ENCODE measurements at regions not wholly inside any gene's neighbourhood (a gene's known extent, or its start where the extent isn't known, plus 50 kb on each side); places are given as distances from the start of the nearest gene placed in this dataset.
"Not testable (repeated sequence)": the region's sequence is repeated elsewhere in the genome, so short reads cannot be mapped to it uniquely, and the experiment has no call there.

DNA sequence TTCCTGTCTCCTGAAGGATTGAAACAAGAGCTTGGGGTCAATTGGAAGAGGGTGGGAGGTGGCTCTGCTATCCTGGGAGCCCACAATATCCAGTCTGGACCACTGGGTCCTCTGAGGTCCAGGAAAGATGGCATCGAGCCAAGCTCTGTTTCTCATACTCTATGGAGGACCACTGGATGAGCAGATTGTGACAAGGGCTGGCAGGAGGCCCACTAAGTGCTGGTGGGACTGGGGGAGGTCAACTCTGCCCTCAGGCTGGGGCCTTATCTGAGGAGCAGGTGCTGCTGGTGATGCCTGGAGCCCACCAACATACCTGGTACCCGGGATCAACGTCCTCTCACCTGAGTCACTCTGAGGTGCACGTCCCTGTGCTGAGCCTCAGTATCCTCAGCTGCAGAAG lies 142.4 kb downstream of the NDUFA10 start:
- no peak for DNase-seq (ENCODE audit: low read depth)

DNA sequence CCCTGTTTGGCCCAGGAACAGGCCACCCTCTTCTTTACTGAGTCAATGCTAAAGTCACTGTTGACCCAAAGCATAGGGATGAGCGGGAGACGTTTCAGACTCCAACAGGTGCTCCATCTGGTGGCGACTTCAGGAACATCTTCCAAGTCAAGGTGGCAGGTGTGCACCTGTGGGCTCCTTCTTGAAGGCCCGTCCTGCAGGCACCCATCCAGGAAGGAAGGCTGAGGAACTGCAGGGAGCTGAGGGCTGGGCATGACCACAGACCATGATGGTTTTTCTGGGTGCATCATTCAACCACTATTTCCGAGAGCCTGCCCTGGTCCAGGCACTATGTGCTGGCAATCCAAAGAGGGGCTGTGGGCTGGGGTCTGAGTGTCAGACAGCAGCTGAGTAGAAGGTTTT lies 142.8 kb downstream of the NDUFA10 start:
- no peak for DNase-seq (ENCODE audit: low read depth)

- DNase-seq (ENCODE audit: low read depth) = no peak
These were observed 143.4 kb downstream of the NDUFA10 start for GRCh38 chr2:239881561-239882320.

GRCh38 chr2:239881031-239881471 lies 144.1 kb downstream of the NDUFA10 start:
- DNase-seq (ENCODE audit: low read depth) = no peak

DNA sequence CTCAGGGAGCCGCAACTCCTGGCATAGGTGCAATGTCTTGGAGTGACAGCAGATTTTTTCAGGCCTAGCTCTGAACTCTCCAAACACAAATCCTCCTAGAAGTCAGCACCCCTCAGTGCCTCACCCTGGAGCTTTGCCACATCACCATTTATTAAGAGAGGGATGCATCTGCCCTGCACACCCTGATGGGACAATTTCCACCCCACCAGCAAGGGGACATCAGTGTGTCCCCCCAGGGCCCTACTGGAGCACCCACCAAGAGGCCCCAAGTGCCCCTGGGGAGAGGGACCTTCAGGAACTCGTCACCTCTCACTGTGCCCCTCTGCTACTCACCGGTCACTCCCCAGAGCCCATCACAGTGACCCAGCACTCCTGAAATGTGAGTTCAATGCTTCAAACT lies 144.7 kb downstream of the NDUFA10 start:
- DNase-seq (ENCODE audit: low read depth) = no peak

DNA sequence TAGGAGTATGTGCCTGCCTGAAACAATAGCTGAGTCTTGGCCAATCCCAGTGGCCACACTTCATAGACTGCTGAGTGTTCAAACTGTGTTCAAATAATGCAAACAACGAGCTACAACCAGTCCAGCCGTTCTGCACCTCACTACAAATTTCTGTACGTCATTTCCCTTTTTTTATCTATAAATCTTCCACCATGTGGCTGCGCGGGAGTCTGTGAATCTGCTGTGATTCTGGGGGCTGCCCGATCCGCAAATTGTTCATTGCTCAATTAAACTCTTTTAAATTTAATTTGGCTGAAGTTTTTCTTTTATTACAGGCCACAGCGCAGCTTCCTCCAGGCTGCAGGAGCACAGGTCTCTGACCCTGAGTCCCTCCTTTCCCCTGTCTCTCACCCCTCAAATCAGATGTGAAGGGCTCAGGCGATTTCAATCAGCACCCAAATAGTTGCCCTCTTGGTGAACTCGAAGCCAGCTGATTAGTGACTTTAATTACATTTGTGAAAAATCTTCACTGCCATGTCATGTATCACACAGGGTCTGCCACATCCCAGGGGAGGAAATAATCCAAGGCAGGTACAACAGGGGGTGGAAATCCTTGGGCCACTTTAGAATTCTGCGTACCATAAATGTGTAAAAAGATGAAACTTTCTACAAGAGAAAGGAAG lies 145.6 kb downstream of the NDUFA10 start:
- no peak for DNase-seq (ENCODE audit: low read depth)

DNA sequence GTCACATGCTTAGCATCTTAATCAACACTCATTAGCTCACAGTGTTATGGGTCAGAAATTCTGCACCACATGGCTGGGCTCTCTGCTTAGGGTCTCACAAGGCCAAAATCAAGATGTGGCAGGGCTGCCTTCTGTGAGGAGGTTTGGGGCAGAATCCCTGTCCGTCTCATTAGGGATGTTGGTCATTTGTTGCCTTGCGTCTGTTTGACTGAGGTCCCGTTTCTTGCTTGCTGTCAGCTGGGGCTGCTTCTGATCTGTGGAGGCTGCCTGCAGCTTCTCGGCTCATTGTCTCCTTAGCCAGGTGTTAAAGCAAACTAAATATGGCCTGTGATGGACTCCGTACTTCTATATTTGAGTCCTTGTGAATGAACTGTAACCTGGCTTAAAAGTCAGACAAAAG lies 146.5 kb downstream of the NDUFA10 start:
- DNase-seq (ENCODE audit: low read depth) = no peak

DNA sequence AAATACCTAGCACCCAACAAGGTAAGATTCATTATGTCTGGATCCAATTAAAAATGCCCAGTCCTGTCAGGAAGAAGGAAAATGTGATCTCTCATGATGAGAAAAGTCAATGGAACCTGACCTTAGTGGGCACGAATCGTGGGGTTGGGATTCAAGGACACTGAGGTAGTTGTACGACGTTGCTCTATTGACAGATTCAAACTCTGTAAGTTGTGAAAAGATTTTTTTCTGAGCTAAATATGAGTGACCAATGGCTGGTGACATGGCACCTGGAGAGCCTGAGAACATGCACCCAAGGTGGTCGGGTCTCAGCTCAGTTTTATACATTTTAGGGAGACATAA lies 148.2 kb downstream of the NDUFA10 start:
- no peak for DNase-seq (ENCODE audit: low read depth)

DNA sequence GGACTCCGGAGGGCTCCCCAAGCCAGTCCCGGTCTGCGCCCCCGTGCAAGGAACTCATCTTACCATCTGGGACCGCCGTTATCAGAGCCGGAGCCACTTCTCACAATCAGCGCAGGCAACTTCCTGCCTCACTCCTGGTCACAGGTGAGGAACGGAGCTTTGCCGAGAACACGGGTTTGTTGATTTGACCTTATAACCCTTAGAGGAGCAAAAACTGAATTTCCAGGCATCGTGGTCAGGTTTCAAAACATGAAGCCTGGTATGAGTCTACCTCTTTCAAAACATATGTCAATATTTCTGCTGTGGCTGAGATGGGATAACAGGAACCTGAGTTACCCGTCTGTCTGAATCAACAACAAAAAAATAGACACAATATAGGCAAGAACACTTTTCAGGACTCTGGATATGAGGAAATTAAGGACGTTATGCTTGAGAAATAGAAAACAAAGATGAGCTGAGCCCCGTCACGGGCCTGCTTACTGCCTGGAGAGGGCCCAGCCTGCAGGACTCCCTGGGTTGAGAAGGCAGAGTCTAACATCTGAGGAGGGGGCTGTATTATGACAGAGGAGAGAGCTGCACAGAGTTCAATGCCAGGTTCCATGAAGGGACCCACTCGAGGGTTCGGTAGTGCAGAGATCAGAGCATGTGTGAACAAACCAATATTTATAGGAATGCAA lies 148.7 kb downstream of the NDUFA10 start:
- no peak for DNase-seq (ENCODE audit: low read depth)

DNA sequence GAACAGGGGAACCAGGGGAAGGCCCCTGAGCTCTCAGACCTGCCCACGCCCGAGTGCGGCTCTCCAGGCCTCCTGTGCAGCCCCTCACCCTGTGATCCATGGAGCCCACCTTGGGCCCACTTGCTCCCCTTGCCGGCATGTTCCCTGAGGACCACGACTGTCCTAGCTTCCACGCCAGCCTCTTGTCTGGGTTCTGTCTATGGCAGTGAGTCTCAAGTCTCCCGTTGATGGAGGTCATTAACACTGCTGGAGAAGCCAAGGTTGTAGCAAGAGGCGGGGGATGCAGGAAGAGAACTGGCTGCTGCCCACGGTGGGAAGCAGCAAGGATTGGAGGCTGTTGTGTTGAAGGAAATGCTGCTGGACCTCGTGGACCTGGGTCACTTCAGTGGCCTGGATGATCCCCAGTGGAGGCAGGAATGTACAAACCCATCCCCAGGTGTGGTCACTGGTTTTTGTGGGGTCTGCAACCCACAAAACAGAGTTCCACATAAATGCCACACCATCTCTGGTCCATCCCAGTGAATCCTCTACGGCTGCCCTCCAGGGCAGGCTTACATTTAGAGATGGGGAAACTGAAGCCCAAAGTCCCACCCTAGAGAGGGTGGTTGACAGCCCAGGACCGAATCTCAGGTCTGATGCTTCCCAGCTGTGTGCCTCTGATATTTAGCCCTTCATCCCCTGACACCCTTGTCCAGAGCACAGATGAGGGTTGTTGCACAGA lies 150.3 kb downstream of the NDUFA10 start:
- DNase-seq (ENCODE audit: low read depth) = no peak

DNA sequence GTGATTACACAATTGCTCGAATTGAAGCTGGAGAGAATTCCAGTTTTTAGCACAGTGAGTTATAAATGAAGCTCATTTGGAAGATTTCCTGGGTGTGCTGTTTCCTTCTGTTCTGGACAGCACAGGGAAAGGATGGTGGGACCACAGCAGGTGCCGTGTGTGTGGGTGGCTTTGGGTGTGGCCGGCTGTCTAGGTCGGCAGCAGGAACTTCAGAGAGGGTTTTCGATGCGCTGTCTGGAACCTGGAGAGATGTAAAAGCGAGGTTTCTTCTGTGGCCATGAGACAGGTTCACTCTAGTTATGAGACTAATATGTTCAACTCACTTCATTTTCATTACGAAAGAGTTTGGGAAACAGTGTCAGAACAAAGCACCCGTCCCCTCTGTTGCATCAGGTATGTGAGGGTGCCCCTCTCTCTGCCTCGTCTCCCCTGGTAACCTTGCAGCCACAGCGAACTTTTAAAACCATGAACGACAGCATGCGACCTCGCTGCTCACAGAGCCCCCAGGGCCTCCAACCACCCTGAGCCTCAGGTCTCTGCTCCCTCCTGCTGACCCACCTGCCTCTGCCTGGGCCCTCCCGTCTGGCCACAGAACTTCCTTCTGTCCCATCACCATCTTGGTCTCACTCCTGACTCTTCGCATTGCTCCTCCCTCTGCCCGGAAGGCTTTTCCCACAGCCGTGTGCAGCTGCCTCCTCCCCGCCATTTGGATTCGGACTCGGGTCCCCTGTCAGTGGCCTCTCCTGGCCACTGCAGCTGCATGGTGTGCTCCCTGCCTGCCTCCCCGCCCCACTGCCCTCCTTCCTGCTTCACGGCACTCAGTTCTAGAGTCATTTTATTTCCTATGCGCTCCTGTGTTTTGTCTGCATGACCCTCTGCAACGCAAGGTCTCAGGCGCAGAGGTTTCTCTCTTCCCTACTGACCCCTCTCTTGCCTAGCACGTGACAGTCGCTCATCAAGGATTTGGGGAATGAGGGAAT lies 151.2 kb downstream of the NDUFA10 start:
- DNase-seq (ENCODE audit: low read depth) = no peak

DNA sequence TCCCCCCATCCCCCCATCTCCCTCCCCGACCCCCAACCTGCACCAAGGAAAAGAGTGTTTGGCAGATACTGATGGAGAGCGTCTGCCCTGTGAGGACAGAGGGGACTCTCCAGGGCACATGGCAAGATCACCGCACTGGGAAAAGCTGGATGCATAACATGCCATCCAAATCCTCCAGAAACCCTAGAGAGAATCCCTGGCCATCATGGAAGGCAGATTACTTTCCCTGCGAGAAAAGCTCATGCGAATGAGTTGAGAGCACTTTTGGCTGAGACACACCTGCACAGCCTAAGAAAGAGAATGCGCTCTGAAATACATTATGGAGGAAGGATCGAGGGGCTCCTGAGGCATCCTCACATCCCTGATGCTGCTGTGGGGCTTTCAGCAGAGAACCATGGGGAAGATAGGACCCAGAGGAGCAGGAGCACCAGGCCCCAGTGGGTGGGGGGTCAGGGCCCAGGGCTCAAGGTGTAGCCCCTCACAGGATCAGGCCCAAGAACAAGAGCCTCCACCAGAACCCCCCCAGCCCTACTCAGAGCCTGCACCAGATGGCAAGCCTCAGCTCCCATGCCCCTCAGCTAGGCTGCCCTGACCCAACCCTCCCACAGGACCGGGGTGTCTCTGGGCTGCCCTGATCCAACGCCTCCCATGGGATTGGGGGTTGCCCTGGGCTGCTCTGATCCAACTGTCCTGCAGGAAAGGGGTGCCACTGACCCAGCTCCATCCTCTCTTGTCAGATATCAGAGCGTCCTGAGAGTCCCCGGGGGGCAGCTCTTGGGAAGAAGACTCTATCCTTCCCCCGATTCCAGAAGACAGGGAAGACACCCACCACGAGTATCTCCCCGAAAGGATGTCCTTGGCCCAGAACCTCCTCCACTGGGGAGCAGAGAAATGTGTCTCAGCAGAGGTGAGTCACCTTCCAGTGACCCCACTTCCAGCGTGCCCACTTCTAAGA lies 153.4 kb downstream of the NDUFA10 start:
- DNase-seq (ENCODE audit: low read depth) = no peak

- no peak for DNase-seq (ENCODE audit: low read depth)
These were observed 154.3 kb downstream of the NDUFA10 start for GRCh38 chr2:239870863-239871262.

GRCh38 chr2:239870276-239870675 lies 154.9 kb downstream of the NDUFA10 start:
- no peak for DNase-seq (ENCODE audit: low read depth)

DNA sequence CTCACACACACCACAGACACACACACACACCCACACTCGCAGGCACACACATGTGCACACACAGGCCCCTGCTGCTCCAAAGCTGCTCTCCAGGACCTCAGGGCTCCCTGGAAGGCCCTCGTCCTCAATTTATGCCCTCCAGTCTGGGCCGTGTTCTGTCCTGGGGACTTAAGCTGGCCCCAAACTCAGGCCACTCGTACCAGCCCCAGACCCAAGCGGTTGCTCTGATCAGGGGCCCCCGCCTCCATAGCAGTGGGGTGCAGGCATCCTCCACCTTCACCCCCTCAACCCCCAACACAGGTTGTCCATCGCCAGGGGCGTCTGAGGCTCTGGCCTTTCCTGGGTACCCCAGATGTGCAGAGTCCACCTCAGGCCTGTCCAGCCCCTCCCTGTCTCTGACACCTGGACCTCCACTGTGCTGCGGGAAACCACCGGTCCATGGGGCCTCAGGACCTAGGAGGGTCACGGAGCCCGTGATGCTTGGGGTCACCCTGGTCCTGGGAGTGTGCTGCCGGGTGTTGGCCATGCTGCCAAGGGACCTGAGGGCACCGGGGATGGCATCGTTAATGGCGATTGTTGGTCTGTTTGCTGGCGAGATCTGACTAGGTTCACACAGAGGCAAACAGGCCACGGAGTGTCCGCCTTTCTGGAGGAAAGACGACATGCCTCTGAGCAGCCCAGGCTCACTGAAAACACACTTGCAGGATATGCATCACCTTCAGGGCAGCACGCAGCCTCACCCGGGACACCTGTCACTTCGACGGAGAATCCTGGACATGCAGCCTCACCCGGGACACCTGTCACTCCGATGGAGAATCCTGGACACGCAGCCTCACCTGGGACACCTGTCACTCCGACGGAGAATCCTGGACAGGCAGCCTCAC lies 155.6 kb downstream of the NDUFA10 start:
- no peak for DNase-seq (ENCODE audit: low read depth)

DNA sequence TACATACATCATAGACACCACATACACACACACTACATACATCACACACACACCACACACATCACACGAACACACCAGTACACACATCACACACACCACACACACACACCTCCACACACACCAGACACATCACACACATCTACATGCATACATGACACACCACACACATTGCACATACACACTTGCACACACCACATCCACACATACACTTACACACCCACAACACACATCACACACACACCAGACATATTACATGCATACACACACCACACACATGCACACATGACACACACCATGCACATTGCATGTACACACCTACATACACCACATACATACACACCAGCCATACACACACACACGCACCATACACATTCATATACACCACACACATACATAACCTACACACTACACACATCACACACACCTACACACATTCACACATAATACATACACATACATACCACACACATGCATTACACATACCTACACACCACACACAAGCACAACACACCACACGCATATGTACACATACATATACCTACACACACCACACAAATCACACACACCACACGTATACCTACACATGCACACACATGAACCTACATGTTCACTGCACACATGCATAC lies 156.5 kb downstream of the NDUFA10 start:
- no peak for DNase-seq (ENCODE audit: low read depth)

DNA sequence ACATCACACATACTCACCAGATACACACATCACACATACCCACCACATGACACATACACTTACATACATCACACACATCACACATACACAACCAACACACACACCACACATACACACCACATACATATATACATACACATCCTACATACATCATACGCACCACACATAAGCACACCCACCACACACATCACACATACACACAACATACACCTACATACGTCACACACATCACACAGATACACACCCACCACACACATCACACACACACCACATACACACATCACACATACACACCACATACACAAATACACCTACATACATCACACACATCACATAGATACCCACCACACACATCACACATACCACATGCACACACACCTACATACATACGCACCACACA lies 158.4 kb downstream of the NDUFA10 start:
- DNase-seq (ENCODE audit: low read depth) = no peak

GRCh38 chr2:239866350-239866749 lies 158.8 kb downstream of the NDUFA10 start:
- DNase-seq (ENCODE audit: low read depth) = no peak

GRCh38 chr2:239865856-239866255 lies 159.3 kb downstream of the NDUFA10 start:
- not testable (repeated sequence) for DNase-seq (ENCODE audit: low read depth)
